Gastroesophageal sphincter (tissue), 4 donors: ENCODE measurements at regions not wholly inside any gene's neighbourhood (a gene's known extent, or its start where the extent isn't known, plus 50 kb on each side); places are given as distances from the start of the nearest gene placed in this dataset.

Experiments used
- ATAC-seq: fragments of 150-250 bp; one replicate; pipeline ENCODE4 v1.9.1; 2016; ENCODE audit warnings: mild to moderate bottlenecking, moderate library complexity
- H3K27ac ChIP-seq, 4 donors: fragments of 200-600 bp; sonication (generic) in 3 of 4; 1 replicate in 3 of 4; 2 replicates in 1 of 4; pipeline ENCODE4 v1.5.1; 2016 to 2019
- H3K27me3 ChIP-seq: fragments of 200-600 bp; sonication (generic); one replicate; pipeline ENCODE4 v1.5.1; 2019
- H3K36me3 ChIP-seq, 2 donors: fragments of 200-600 bp; sonication (generic); one replicate each; pipeline ENCODE4 v1.5.1; 2019; ENCODE audit warnings: control low read depth in 1 of 2
- H3K4me1 ChIP-seq, 3 donors: fragments of 200-600 bp; sonication (generic); 1 replicate in 2 of 3; 2 replicates in 1 of 3; pipeline ENCODE4 v1.5.1; 2016 to 2019; ENCODE audit warnings: control low read depth in 2 of 3
- H3K4me3 ChIP-seq, 2 donors: fragments of 200-600 bp; sonication (generic); one replicate each; pipeline ENCODE4 v1.5.1; 2019; ENCODE audit warnings: mild to moderate bottlenecking in 1 of 2, moderate library complexity in 1 of 2
- H3K9me3 ChIP-seq, 3 donors: fragments of 200-600 bp; sonication (generic); one replicate each; pipeline ENCODE4 v1.5.1; 2017 to 2019; ENCODE audit warnings: control low read depth in 2 of 3
- CTCF ChIP-seq, 4 experiments: fragments of 200-600 bp in 2 of 4; fragments of 450-650 bp in 2 of 4; sonication (generic) in 1 of 4; IDR thresholded peaks; one replicate each; pipeline ENCODE4 v1.5.1; 2017 to 2019; ENCODE audit warnings: antibody characterized with exemption in 4 of 4, mild to moderate bottlenecking in 2 of 4, moderate library complexity in 2 of 4
- EP300 ChIP-seq: sonication (generic); formaldehyde crosslinking; IDR thresholded peaks from one replicate; pipeline ENCODE4 v1.6.1; 2017; ENCODE audit warnings: antibody characterized with exemption, mild to moderate bottlenecking
- POLR2A ChIP-seq, 2 donors: fragments of 450-650 bp; IDR thresholded peaks; one replicate each; pipeline ENCODE4 v1.6.1; 2017; ENCODE audit warnings: antibody characterized with exemption in 2 of 2, mild to moderate bottlenecking in 2 of 2, moderate library complexity in 1 of 2
- POLR2AphosphoS5 ChIP-seq: sonication (generic); formaldehyde crosslinking; IDR thresholded peaks from one replicate; pipeline ENCODE4 v1.6.1; 2017; ENCODE audit warnings: antibody characterized with exemption
- WGBS, 2 donors: methylation state at CpG; one replicate each; pipeline ENCODE4 v1.1.5; 2018; ENCODE audit warnings: low coverage in 1 of 2; 5-methylcytosine and 5-hydroxymethylcytosine counted together

- 23 to 24% methylated on average over 2 of the region's 2 CpGs for WGBS, 2 donors
- H3K27ac ChIP-seq: no peak overlapping the region
- TF ChIP-seq POLR2A (IDR thresholded peaks at IDR 0.05) (no peak), CTCF (IDR thresholded peaks at IDR 0.05) (no peak), POLR2AphosphoS5 (no peak), EP300 (no peak)
Measured at GRCh38 chr2:58410549-58410948, 169.4 kb upstream of the FANCL start.

GRCh38 chr2:58407487-58407886 lies 166.4 kb upstream of the FANCL start:
- Histone ChIP-seq H3K27me3 (no peaks in the 10 kb centered on the region), H3K4me1 (no peaks in the 10 kb centered on the region), H3K4me3 (no peak overlapping the region), H3K36me3 (no peaks in the 10 kb centered on the region), H3K9me3 (no peaks in the 10 kb centered on the region), H3K27ac (no peak overlapping the region)
- TF ChIP-seq POLR2A (IDR thresholded peaks at IDR 0.05) (no peak), POLR2AphosphoS5 (no peak), EP300 (no peak), CTCF (IDR thresholded peaks at IDR 0.05) (no peak)
- 20 to 79% methylated on average over 1 to 4 of the region's 4 CpGs for WGBS, 2 donors
- ATAC-seq: no peak

More at GRCh38 chr2:58410549-58410948, 169.4 kb upstream of the FANCL start:
- Histone ChIP-seq H3K9me3 (no peaks in the 10 kb centered on the region), H3K27me3 (no peaks in the 10 kb centered on the region), H3K4me3 (no peak overlapping the region), H3K36me3 (no peaks in the 10 kb centered on the region), H3K4me1 (no peaks in the 10 kb centered on the region)
- no peak for ATAC-seq

GRCh38 chr2:58405341-58405740 lies 164.2 kb upstream of the FANCL start:
- H3K36me3 ChIP-seq: no peaks in the 10 kb centered on the region
- 57 to 77% methylated on average over 1 of the region's 1 CpG for WGBS, 2 donors
- no peak for ATAC-seq
- no peaks in the 10 kb centered on the region for H3K27me3 ChIP-seq
- H3K9me3 ChIP-seq: no peaks in the 10 kb centered on the region
- no peak overlapping the region for H3K4me3 ChIP-seq
- no peaks in the 10 kb centered on the region for H3K4me1 ChIP-seq
- no peak for TF ChIP-seq CTCF (IDR thresholded peaks at IDR 0.05)
- TF ChIP-seq POLR2A (IDR thresholded peaks at IDR 0.05): no peak
- TF ChIP-seq POLR2AphosphoS5: no peak
- TF ChIP-seq EP300: no peak
- H3K27ac ChIP-seq: no peak overlapping the region

- Histone ChIP-seq H3K9me3 (no peaks in the 10 kb centered on the region), H3K27ac (no peak overlapping the region), H3K4me3 (no peak overlapping the region), H3K4me1 (no peaks in the 10 kb centered on the region), H3K36me3 (no peaks in the 10 kb centered on the region), H3K27me3 (no peaks in the 10 kb centered on the region)
- no peak for ATAC-seq
- no peak for TF ChIP-seq POLR2AphosphoS5
- TF ChIP-seq CTCF (IDR thresholded peaks at IDR 0.05): no peak
- no peak for TF ChIP-seq EP300
- TF ChIP-seq POLR2A (IDR thresholded peaks at IDR 0.05): no peak
- WGBS, 2 donors: 58 to 79% methylated on average over 2 of the region's 2 CpGs
Measured at GRCh38 chr2:58401936-58402335, 160.8 kb upstream of the FANCL start.

- no peak overlapping the region for H3K4me3 ChIP-seq
- H3K27me3 ChIP-seq: no peaks in the 10 kb centered on the region
- ATAC-seq: no peak
- H3K4me1 ChIP-seq: no peaks in the 10 kb centered on the region
- H3K36me3 ChIP-seq: no peaks in the 10 kb centered on the region
- TF ChIP-seq POLR2A (IDR thresholded peaks at IDR 0.05): no peak
- TF ChIP-seq CTCF (IDR thresholded peaks at IDR 0.05): no peak
- no peak for TF ChIP-seq POLR2AphosphoS5
- TF ChIP-seq EP300: no peak
- no peak overlapping the region for H3K27ac ChIP-seq
- H3K9me3 ChIP-seq: no peaks in the 10 kb centered on the region
Measured at GRCh38 chr2:58398406-58398805, 157.3 kb upstream of the FANCL start.
